GM19023 (cell line): ENCODE measurements at regions not wholly inside any gene's neighbourhood (a gene's known extent, or its start where the extent isn't known, plus 50 kb on each side); places are given as distances from the start of the nearest gene placed in this dataset.
"Not testable (repeated sequence)": the region's sequence is repeated elsewhere in the genome, so short reads cannot be mapped to it uniquely, and the experiment has no call there.

Experiments used
- ATAC-seq: cut with Tn5 transposase; IDR thresholded peaks from one replicate; pipeline ENCODE4 v1.9.1; 2021; ENCODE audit warnings: mild to moderate bottlenecking, moderate library complexity; ENCODE audit not compliant: unreplicated experiment

- not testable (repeated sequence) for ATAC-seq
Observed at GRCh38 chr9:72433616-72434267, 68.7 kb upstream of the ZFAND5 start.

DNA sequence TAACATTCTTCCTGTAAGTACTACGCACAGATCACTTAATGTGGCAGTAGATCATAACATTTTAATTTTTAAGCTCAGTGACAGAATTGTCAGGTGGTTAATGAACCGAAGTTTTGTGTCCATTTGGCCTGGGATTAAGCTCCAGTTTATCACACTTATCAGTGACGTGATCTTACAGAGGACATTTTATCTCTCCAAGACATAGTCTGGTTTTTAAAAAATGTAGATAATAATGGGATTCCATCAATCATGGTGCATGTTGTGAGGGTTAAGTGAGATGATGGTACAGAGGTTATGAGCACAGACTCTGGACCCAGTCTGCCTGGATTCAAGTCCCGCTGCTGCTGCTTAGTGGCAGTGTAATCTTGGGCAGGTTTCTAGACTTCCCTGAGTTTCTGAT lies 66.0 kb upstream of the ZFAND5 start:
- no peak for ATAC-seq

DNA sequence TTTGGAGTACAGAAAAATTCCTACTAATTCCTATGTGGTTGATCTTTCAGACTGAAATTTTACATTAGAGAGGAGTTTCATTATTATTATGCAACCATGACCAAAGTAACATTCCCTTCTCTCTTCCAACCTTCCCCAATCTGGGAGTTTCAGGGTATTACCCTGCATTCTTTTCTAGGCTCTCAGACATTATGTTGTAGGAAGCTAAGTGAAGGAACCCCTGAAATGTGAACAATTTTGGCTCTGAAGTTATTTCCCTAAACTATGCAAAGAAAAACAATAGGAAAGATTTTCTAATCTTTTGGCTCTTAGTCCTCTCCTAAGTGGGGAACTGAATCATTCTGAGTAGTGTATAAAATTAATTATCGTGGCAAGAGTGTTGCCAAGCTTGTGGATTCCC lies 63.3 kb upstream of the ZFAND5 start:
- ATAC-seq, result no peak

GRCh38 chr9:72427801-72428200 lies 62.8 kb upstream of the ZFAND5 start:
- ATAC-seq, result no peak

DNA sequence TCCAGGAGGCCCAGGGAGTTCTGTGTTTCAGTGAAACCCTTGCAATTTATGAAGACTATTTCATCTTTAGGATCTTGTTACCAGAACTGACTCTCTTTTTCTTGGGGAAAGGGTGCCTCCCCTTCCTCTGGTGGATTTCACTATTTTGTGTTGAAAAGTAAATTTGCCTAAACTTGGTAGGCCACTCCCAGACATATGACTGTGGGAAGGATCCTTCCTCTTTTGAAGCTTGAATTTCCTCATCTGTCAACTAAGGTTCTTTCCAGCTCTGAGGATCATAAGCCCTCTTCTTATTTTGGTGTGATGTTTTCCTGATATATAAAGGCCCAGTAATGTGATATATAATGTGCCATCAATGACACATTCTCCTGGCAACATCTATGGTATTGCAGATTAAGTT lies 59.1 kb upstream of the ZFAND5 start:
- no peak for ATAC-seq

DNA sequence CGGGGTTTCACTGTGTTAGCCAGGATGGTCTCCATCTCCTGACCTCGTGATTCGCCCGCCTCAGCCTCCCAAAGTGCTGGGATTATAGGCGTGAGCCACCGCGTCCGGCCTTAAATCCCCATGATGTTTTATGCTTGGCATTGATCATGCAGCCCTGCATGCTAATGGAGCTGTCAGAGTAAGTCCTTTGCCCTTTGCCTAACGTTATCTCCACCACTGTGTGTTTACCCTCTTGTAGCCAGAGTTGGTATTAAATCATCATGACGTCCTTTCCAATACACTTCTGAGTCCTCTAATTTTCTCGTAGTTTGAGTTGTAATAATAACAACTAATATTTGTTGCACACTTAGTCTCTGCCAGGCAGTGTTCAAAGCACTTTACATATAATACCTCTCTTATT lies 57.2 kb upstream of the ZFAND5 start:
- ATAC-seq, result no peak

DNA sequence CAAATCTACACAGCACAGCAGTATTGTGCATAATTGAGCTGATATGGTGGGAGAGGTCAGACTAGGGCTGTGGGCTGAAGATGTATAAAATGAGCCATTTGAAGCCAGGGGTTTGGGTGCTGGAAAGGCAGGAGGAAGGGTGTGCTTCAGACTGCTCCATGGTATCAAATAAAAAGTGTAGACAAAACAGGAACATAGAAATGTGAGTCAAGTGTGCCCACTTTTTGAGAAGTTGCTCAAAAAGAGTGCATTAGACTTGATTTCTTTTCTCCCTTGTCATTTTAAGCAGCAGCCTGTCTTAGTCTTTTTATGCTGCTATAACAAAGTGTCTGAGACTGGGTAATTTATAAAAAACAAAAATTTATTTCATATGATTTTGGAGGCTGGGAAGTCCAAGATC lies 55.8 kb upstream of the ZFAND5 start:
- ATAC-seq, result no peak

DNA sequence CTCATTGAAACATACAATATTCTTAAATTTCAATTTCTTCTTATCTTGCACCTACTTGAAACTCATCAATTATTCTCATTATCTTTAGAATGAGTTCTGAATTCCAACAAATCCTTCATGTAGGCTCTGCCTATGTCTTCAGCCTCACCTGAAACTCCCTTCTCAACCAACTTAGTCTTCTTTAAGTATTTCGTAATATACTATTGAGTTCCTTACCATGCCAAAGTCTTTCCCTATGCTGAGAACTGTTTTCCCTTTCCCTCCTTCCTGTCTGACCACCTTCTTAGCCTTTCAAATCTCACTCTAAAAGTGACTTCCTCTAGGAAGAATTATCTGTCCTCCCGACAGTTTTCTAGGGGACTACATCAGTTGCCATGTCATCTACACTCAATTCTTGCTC lies 50.9 kb upstream of the ZFAND5 start:
- no peak for ATAC-seq

- ATAC-seq, result no peak
Observed at GRCh38 chr9:72415163-72415562, 50.2 kb upstream of the ZFAND5 start.
